ENCODE measurements at regions not wholly inside any gene's neighbourhood (a gene's known extent, or its start where the extent isn't known, plus 50 kb on each side); places are given as distances from the start of the nearest gene placed in this dataset.

DNA sequence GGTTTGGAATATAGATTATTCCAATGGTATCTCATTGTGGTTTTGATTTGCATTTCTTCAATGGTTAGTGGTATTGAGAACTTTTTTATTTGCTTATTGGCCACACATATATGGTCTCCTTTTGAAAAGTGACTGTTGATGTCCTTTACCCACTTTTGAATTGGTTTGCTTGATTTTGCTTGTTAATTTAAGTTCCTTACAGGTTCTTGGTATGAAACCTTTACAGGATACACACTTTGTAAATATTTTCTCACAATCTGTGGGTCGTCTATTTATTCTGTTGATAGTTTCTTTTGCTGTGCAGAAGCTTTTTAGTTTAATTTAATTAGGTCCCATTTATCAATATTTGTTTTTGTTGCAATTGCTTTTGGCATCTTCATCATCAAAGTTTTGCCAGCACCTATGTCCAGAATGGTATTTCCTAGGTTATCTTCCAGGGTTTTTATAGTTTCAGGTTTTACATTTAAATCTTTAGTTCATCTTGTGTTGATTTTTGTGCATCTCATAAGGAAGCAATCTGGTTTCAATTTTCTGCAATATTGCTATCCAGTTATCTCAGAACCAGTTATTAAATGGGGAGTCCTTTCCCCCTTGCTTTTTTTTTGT is 475.7 kb upstream of the PABPC4L start:
- TF ChIP-seq, protein P1, sequence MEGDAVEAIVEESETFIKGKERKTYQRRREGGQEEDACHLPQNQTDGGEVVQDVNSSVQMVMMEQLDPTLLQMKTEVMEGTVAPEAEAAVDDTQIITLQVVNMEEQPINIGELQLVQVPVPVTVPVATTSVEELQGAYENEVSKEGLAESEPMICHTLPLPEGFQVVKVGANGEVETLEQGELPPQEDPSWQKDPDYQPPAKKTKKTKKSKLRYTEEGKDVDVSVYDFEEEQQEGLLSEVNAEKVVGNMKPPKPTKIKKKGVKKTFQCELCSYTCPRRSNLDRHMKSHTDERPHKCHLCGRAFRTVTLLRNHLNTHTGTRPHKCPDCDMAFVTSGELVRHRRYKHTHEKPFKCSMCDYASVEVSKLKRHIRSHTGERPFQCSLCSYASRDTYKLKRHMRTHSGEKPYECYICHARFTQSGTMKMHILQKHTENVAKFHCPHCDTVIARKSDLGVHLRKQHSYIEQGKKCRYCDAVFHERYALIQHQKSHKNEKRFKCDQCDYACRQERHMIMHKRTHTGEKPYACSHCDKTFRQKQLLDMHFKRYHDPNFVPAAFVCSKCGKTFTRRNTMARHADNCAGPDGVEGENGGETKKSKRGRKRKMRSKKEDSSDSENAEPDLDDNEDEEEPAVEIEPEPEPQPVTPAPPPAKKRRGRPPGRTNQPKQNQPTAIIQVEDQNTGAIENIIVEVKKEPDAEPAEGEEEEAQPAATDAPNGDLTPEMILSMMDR (IDR thresholded peaks at IDR 0.05) = no peak
- TF ChIP-seq EP300 (IDR thresholded peaks at IDR 0.05) = no peak
- TF ChIP-seq POLR2AphosphoS5 (IDR thresholded peaks at IDR 0.05) = no peak

Measured in suprapubic skin (tissue), 4 donors.